NCI-H774 (cell line): ENCODE measurements at regions not wholly inside any gene's neighbourhood (a gene's known extent, or its start where the extent isn't known, plus 50 kb on each side); places are given as distances from the start of the nearest gene placed in this dataset.

Source experiments
- DNase-seq: peaks from one replicate; lab custom pipeline; 2025; lab: John Stamatoyannopoulos, UW

DNA sequence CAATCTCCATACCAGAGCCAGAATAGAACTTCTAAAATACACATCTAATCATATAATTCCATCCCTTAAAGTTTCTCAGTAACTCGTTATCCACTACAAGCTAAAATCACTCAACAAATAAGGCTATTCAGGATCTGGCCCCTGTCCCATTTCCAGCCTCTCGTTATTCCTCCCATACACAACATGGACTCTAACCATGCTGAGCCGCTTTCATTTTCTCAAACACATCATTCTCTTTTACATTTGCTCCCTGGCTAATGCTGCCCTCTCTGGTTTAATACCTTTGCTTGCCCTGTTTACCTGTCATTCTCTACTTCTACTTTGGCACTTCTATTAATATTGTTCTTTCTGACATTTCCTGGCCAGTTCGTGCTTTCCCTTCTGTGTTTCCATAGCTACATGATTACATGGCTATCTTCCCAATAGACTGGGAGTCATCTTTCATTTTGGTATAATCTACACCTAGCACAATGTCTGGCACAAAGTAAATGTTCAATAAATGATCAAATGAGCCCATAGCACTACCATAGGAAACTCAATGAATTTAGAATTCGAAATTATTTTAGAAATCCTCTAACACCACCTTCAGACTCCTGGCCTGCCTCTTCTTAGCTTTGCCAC is 163.6 kb upstream of the VRK2 start:
- peak; percentile 60 for DNase-seq

DNA sequence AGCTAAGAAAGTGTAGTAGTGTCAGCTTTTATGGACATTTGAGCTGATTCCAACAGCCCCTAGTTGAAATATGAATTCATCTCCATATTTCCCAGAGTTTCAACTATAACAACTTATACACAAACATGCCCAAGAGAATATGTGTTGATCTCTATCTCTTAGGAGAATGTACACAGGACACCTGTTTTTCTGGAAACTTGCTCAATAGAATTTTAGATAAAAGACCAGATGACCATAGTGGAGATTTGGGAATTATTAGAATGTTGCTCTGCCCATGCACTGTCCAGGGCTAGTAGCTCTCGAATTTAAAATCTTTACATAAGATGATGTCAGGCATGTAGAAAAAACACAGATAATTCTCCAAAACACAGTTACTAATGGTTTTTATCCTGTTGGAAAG is 162.3 kb upstream of the VRK2 start:
- no peak for DNase-seq

DNA sequence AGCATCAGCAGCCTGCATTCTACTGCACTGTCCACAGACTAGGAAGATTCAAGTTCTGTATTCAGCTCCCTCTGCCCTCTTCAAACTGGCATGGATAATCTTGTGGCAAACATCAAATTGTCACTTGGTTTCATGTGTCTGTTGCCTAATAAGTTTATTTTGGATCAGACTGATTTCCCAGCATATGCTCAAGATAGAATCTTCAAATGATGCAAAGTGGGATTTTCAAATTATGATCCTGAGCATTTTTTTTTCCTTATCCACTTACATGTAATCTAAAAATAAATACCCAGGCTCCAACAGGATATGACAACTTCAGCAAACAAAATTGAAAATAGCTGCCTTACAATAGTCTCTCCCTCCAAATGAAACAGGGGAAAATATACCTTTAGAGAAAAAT is 160.9 kb upstream of the VRK2 start:
- no peak for DNase-seq

DNA sequence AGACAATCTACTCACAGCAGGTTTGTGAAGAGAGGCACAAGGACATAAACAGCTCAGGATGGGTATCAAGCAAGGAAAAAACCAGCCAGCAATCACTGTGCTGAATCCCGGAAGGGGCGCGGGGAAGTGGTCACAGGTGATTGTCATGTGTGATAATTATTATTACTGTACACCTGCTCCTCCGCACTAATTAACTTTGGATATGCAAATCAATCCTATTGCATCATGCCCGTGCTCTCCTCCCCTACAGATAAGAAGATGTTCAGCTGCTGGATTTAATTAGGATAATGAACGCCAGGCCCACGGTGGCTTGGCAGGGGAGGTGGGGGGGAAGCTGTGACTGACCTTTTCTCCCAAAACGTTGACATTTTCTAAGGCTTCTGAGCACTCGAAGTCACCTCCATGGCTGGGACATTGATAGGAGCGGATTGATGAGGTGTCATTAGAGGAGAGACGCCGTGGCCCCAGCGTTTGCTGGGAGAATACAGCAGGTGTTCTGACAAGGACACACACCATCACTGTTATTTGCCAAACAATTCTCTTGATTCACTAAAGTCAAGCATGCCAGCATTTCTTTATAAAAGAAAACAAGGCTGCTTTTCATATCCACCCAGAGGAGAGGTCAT is 160.3 kb upstream of the VRK2 start:
- peak; percentile 83 for DNase-seq

DNA sequence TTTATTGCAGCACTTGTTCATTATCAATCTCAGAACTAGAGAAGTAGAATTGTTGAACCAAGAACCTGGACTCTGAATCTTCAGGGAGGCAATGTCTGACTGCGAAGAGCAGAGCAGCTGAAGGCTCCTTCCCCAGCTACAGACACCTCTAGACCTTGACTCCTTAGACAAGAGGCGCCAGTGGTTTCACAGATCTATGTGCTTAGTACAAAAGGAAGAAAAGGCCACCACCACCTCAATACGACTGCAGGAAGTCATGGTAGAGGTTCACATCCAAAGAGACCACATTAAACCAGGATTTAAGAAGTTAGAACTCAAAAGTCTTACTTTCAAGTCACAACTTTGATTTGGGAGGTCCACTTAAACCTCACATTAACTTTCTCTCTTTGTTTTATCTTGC is 158.1 kb upstream of the VRK2 start:
- no peak for DNase-seq

DNA sequence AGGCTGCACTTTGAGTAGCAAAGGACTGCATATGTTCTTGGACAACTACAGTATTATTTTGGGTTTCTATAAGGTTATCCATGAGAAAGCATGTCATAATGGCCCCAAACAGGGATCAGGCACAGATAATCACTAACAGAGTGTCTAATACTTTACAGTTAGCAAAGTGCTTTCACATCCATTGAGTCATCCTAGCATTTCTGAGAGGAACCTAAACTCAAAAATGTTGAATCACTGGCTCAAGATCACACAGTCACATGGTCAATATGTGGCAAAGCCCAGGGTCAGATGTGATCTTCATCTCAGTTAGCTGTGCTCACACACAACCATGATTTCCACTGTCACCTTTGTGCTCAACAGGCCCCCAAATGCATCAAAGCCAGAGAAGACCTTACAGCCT is 156.1 kb upstream of the VRK2 start:
- no peak for DNase-seq

DNA sequence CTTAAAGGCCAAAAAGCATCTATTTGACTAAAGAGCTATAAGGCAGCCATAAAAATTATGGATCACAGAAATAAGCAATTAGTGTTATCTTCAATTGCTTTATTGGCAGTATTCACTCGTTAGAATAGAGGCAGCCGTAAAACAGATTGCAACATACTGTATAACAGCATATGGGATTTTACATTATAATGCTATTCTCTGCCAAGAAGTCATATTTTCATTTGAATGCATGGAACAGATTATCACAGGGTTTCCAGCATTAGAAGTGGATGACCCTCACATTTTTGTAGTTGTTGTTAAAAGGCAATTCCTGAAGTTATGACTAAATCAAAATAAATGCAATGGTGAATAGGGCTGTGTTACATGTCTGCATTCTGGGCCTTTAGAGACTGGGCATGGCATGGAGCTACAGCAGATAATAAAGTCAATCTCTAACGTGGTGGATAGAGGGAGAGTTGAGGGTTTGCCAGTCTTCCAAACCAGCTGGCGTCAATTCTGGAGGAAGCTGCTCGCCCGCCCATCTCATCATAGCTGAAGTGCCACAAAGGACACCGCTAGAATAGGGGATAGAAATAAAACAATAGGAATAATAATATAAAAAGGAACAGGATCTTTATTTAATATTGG is 155.4 kb upstream of the VRK2 start:
- DNase-seq, result no peak

DNA sequence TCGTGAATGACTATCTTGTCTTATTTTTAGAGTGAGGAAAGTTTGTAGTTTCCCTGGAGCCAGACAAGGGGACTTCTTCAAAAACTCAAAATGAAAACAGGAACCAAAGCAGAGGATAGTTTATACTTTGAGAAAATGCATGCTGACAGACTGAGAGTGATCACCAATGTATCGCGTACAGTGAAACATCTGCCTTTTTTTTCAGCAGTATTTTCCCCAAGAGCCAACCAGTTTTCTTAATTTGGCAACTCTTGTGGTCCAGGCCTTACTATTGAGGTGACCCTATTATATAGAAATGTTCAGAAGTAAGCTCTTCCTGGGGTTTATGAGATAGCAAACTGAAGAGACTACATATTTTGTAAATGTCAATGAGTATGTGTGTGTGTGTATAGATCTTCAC is 153.7 kb upstream of the VRK2 start:
- no peak for DNase-seq

DNA sequence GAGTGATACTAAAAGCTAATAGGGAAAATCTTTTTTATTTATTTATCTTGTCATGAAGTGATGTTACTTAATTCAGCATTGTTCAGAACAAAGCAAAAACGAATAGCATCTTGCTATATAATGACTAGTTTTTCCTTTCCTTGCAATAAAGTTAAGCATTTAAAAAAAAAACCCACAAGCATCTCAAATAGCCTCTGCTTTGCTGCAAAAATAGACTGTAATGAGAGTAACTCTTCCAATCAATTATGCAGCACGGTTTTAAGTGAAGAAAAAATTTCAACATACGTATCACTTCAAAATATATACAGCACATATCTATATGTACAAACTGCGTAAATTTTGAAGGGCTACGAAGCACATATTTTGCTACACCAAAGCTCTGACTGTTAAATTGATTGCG is 153.3 kb upstream of the VRK2 start:
- no peak for DNase-seq

DNA sequence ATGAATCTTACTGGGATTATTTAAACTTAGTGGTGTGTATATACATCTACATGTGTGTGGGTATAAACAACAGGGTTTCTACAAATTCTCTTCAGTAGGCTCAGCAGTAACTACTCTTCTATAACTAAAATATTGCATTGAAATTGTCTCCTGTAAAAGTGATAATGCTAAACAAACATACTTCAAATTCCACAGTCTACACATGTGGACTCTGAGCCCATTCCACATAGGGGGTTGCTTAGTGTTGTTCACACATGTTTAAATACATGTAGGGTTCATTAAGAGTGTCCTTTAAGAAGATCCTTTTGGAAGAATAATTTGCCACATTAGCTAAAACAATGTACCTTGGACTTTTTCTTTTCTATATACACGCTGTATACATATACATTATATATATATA is 152.8 kb upstream of the VRK2 start:
- DNase-seq, result no peak

DNA sequence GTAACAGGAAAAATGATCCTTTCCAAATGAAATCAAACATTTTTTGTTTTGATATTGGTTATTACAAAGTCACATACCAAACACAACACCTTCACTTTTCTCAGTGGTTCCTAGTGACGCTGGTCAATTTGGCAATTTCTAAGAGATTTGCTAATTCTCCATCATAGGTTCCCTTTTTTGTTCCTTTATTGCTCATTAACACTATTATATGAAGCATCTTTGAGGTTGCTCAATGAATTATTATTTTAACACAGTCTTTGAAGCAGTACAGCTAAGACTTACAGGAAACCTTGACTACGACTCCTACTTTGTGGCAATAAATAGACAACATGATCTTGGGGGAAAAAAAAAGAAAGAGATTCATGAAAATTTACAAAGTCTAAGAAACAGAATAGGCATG is 152.2 kb upstream of the VRK2 start:
- DNase-seq, result no peak

DNA sequence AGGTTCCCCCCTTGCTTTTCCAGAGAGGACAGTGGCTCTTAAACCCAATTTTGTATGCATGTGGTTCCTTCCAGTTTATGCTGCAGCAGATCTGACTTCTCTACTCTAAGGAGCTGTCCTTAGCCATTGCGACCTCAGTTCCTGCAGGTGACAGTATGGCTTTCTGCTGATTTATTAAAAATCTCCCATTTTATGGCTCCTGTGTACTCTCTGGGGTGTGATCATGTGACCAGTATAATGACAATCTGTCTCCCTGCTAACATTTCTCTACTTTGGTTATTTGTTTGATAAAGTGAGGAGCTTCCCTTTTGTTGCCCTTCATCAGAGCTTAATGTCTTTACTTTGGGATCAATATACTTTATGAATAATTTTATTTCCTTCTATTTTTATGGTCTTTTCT is 148.7 kb upstream of the VRK2 start:
- DNase-seq, result no peak

DNA sequence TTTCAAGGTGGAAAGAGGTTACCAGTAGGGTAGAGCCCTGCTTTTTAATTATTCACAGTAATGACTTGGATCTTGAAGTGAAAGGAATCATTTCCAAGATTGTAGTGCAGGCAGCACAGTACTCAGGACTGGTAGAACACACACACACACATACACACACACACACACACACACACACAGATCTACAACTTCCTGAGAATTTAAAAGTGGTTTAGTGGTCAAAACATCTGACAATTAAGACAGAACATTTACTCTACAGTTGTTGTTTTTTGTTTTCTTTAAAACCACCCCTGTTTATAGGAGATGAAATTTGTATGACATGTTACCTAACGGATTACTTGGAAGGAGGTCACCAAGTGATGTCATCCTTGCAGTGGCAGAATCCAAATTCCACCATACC is 146.7 kb upstream of the VRK2 start:
- no peak for DNase-seq

DNA sequence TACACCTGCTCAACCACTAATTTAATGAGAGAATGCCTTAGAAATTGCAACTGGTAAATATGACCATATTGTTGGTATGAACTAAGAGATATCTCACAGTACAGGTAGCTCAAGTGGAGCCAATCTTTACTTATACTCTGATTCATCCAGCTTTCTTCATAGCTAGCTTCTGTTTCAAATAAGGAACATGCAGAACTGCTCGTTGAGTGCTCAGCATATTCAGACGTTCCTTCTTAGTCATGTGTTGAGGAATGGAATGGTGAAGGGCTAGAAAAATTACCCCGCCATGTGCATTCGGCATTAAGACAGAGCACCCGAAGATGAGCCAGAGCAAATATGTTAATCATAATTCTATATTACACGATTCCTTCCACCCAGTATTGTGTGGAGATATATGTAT is 144.0 kb upstream of the VRK2 start:
- no peak for DNase-seq

DNA sequence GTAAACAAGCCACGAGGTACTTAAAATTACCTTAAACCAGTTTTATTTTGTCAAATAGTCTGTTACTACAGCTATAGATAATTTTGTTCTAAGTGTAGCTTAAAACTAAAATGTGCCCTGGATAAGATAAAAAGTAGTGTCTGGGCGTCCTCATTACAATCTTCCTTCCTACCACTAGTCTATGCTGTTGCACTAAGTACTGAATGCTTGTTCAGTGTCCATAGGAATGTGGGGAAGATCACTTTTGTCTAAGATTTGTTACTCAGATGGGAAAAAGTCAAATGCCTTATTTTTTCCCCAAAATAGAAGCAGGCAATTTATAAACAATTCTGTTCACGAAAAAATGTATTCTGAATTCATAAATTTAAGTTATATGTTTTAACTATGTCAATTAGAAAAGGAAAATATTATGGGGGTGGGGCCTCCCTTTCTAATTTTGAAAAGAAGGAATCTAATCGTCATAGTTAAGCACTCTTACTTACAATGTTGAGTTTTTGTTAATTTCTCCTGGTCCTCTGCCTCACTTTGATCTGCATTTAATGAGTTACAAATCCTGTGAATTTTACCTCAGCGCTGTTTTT is 140.4 kb upstream of the VRK2 start:
- no peak for DNase-seq

DNA sequence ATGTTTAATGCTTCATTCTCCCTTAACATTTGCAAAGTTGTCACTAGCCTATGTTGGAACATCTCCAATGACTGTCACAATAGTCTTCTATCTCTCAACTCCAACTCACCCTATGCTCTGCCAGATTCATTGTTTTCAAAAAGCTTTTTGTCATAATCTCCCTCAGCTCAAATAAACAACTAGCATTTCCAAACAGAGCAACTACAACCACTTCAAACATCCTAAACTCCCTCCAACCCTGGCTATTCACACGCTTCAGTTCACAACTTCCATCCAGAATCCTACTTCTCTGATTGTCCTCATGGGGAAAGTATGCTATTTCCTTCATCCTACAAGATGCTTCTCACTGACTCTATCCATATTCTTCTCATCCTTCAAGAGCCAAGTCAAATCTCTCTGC is 139.2 kb upstream of the VRK2 start:
- DNase-seq, result no peak

DNA sequence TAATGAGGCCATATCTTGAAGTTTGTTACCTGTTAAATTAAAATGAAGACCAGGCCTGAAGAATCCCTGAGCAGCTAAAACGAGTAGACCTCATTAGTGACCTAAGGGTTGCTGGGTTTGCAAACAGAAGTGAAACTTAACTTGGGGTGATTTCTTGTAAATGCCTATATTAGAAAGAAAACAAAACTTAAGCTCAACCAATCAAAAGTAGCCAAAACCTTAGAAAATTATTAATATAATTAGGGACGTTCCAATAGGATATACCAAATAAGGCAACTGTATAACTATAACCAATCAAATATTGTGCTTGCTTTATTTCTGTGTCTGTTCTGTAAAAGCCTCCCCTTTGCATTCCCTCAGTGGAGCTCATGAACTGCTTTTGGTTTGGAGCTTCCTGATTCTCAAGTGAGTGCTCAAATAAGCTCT is 137.9 kb upstream of the VRK2 start:
- DNase-seq, result no peak

DNA sequence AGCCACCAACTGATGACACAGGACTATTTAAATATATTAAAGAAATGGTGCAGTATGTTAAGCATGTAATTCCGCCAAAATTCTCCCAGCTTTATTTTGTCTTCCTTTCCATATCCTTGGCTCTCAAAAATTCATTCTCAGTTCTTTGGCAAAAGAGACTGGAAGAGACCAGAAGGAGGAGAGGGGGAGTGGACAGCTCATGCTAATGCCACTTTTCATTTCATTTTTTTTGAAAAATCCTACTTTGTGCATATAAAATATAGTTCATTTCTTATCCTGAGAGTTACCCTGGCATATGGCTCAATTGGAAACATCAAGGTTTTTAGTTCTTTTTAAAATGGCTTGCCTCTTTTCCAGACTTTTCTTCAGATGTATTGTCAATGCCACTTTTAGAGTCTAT is 128.5 kb upstream of the VRK2 start:
- no peak for DNase-seq

DNA sequence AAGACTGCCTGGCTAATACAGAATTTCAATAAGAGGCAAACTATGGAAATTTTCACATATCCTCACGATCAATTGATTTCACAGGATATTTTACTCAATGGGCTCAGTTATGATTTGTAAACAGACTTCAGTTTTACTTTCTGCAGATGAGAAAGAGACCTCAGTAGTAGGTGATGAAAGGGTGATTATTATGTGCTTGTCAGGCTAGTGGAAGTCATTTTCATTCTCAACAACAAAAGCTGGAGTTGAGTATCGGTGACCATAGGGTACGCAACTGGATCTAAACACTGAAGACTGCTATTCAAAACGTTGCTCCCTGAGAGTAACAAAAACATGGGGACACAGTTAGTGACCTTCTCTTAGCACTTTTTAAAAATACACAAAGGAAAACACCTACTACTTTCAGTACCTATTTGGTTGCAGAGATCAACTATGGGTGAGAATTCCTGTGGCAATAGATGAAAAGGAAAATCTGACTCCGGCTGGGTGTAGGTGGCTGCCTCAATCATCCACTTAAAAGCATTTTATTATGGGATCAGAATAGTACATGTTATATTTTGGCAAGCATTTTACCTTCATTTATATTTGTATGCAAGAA is 126.2 kb upstream of the VRK2 start:
- no peak for DNase-seq

DNA sequence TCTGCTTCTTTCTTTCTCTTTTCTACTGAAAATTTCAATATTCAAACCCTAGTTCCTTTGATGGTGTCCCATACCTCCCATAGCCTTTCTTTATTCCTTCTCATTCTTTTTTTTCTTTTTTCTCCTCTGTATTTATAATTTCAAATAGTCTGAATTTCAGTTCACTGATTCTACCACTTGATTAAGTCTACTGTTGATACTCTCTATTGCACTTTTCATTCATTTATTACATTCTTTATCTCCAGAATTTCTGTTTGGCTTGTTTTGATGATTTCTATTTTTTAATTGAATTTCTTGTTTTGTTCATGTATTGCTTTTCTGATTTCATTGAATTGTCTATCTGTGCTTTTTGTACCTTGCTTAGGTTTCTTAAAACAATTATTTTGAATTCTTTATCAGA is 111.9 kb upstream of the VRK2 start:
- DNase-seq, result no peak

DNA sequence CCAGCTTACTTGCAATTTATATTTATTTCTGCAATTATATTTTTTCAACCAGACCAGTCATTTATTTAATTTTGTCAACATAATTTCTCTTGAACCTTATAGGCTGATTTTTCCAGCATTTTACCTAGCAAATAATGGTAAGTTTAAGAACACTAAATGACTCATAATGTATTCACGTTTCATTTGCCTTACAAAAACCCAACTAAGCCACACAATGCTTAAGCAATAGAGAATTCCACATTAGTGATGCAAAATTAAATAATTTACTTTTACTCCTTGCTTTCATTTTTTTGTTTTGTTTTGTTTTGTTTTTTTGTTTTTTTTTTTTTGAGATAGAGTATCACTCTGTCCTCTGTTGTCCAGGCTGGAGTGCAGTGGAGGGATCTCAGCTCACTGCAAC is 110.4 kb upstream of the VRK2 start:
- DNase-seq, result no peak

DNA sequence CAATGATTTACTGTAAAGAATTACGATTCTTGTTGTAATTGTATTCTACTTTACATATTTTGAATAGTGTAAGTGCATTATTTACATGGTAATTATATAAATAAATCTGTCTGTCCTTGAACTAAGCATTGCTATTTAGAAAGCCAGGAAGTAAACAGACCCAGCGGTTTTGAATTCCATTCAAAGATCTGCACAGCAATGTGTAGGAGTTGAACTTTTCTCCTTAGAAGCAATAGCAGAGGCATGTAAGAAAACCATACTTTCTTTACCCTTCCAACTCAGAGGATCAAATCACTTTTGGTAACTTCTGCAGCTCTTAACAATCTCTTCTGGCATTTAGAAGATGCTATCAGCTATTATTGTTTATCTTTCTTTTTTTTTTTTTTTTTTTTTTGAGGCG is 109.2 kb upstream of the VRK2 start:
- DNase-seq, result no peak

DNA sequence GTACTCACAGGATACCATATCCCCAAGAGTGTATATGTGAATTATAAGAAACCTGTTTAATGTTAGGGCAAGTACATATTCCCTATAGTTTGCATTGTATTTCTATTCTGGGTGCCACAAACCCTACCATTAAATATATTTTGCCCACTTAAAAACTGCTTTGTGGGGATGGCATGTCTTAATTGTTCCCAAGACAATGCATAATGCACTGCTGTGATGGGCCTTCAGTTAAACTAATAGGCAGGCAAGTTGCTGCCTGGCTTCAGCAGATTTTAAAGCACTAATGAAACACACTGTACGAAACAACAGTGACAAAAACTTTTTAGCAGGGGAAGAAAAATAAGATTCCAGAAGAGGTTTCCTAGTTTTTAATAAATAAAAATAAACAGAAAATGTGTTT is 104.8 kb upstream of the VRK2 start:
- no peak for DNase-seq
